Testis (tissue), 2 donors: ENCODE measurements at regions not wholly inside any gene's neighbourhood (a gene's known extent, or its start where the extent isn't known, plus 50 kb on each side); places are given as distances from the start of the nearest gene placed in this dataset.

Experiments used
- POLR2A ChIP-seq: fragments of 450-650 bp; IDR thresholded peaks from one replicate; pipeline ENCODE4 v1.6.1; 2017; ENCODE audit warnings: antibody characterized with exemption, mild to moderate bottlenecking, moderate library complexity
- TF ChIP-seq, protein P1 (sequence below), 3 experiments: fragments of 450-650 bp in 2 of 3; fragments of 200-600 bp in 1 of 3; sonication (generic) in 1 of 3; IDR thresholded peaks; one replicate each; pipeline ENCODE4 v1.5.1; 2016 to 2019; ENCODE audit warnings: antibody characterized with exemption in 3 of 3, mild to moderate bottlenecking in 2 of 3, moderate library complexity in 1 of 3

DNA sequence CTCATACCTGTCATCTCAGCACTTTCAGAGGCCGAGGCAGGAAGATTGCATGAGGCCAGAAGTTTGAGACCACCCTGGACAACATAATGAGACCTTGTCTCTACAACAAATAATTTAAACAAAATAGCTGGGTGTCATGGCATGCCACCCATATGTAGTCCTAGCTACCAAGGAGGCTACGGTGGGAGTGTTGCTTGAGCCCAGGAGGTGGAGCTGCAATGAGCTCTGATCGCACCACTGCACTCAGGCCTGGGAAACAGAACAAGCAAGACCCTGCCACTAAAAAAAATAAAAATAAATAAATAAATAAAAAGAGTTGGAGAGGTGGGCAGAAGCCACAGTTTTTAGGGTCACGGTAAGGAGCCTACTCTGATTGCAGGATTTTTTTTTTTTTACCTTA lies 136.0 kb downstream of the TANC2 start:
- TF ChIP-seq, protein P1, sequence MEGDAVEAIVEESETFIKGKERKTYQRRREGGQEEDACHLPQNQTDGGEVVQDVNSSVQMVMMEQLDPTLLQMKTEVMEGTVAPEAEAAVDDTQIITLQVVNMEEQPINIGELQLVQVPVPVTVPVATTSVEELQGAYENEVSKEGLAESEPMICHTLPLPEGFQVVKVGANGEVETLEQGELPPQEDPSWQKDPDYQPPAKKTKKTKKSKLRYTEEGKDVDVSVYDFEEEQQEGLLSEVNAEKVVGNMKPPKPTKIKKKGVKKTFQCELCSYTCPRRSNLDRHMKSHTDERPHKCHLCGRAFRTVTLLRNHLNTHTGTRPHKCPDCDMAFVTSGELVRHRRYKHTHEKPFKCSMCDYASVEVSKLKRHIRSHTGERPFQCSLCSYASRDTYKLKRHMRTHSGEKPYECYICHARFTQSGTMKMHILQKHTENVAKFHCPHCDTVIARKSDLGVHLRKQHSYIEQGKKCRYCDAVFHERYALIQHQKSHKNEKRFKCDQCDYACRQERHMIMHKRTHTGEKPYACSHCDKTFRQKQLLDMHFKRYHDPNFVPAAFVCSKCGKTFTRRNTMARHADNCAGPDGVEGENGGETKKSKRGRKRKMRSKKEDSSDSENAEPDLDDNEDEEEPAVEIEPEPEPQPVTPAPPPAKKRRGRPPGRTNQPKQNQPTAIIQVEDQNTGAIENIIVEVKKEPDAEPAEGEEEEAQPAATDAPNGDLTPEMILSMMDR (IDR thresholded peaks at IDR 0.05) = no peak
- no peak for TF ChIP-seq POLR2A
